Transverse colon (tissue), 4 donors: ENCODE measurements at regions not wholly inside any gene's neighbourhood (a gene's known extent, or its start where the extent isn't known, plus 50 kb on each side); places are given as distances from the start of the nearest gene placed in this dataset.

Experiments
- CTCF ChIP-seq, 5 experiments: fragments of 200-600 bp in 3 of 5; fragments of 450-650 bp in 2 of 5; sonication (generic) in 3 of 5; IDR thresholded peaks; 1 replicate in 2 of 5; 2 replicates in 3 of 5; pipeline ENCODE4 v1.5.1; 2016 to 2017; ENCODE audit warnings: antibody characterized with exemption in 5 of 5, inconsistent platforms in 3 of 5, mild to moderate bottlenecking in 2 of 5, moderate library complexity in 1 of 5
- EP300 ChIP-seq: sonication (generic); formaldehyde crosslinking; IDR thresholded peaks from one replicate; pipeline ENCODE4 v1.6.1; 2017; ENCODE audit warnings: antibody characterized with exemption, low read depth
- POLR2A ChIP-seq: fragments of 450-650 bp; IDR thresholded peaks from one replicate; pipeline ENCODE4 v1.6.1; 2016; ENCODE audit warnings: antibody characterized with exemption, mild to moderate bottlenecking, moderate library complexity
- POLR2AphosphoS5 ChIP-seq, 3 donors: sonication (generic); formaldehyde crosslinking; IDR thresholded peaks; one replicate each; pipeline ENCODE4 v1.6.1; 2016; ENCODE audit warnings: antibody characterized with exemption in 3 of 3

DNA sequence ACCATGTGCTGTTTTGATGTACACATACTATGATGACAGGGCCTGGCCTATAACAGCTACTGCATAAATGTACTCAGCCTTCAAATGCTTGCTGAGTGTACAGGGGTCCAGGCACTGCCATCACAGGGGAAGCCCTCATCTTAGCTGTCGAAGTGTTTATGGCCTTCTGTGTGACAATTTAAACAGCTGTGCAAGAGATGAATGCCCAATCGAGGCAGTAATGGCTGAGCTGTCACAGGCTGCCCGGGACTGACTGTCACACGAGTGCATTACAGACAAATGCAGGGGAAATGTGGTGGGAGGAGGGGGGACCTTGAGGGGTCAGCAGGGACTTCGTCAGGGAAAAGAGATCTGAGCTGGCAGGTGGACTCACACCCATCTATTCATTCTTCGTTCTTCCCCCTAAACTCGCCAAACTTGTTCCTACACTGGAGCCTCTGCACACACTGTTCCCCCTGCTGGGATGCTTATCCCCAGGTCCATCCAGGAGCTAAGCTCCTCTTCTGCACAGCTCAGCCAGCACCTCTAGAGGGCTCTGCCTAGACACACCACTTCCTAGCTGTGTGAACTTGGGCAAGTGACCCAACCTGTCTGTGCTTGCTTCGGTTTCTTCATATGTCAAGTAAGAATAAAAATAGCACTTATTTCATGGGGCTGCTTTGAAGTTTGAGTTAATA is 156.2 kb upstream of the IQSEC1 start:
- no peak for TF ChIP-seq CTCF (IDR thresholded peaks at IDR 0.05)
- no peak for TF ChIP-seq POLR2AphosphoS5 (IDR thresholded peaks at IDR 0.05)
- no peak for TF ChIP-seq POLR2A
- TF ChIP-seq EP300: no peak
